Gastrocnemius medialis (tissue), 4 donors: ENCODE measurements at regions not wholly inside any gene's neighbourhood (a gene's known extent, or its start where the extent isn't known, plus 50 kb on each side); places are given as distances from the start of the nearest gene placed in this dataset.

Source experiments
- ATAC-seq, 2 donors: fragments of 150-250 bp; one replicate each; pipeline ENCODE4 v1.9.1; 2016
- DNase-seq, 2 donors: peaks; one replicate each; pipeline ENCODE4 v3.0.0-alpha.2; 2019
- H3K27ac ChIP-seq, 4 donors: fragments of 200-600 bp; sonication (generic); 1 replicate in 1 of 4; 2 replicates in 3 of 4; pipeline ENCODE4 v1.5.1; 2016 to 2018; ENCODE audit warnings: mild to moderate bottlenecking in 2 of 4, moderate library complexity in 1 of 4
- H3K27me3 ChIP-seq, 3 donors: fragments of 200-600 bp; sonication (generic) in 2 of 3; 1 replicate in 1 of 3; 2 replicates in 2 of 3; pipeline versions ENCODE4 v1.5.1 to v1.6.0; 2016 to 2019; ENCODE audit warnings: mild to moderate bottlenecking in 1 of 3, moderate library complexity in 1 of 3
- H3K36me3 ChIP-seq, 2 donors: fragments of 200-600 bp; sonication (generic) in 1 of 2; one replicate each; pipeline ENCODE4 v1.5.1; 2017 to 2018
- H3K4me1 ChIP-seq, 2 donors: fragments of 200-600 bp; sonication (generic) in 1 of 2; one replicate each; pipeline ENCODE4 v1.5.1; 2016 to 2017; ENCODE audit warnings: mild to moderate bottlenecking in 2 of 2
- H3K4me3 ChIP-seq, 4 donors: fragments of 200-600 bp; sonication (generic) in 3 of 4; 1 replicate in 1 of 4; 2 replicates in 3 of 4; pipeline ENCODE4 v1.5.1; 2016 to 2019; ENCODE audit warnings: mild to moderate bottlenecking in 2 of 4
- H3K9me3 ChIP-seq, 3 donors: fragments of 200-600 bp; sonication (generic) in 2 of 3; 1 replicate in 1 of 3; 2 replicates in 2 of 3; pipeline ENCODE4 v1.5.1; 2016 to 2019
- CTCF ChIP-seq, 5 experiments: fragments of 450-650 bp in 3 of 5; fragments of 200-600 bp in 2 of 5; sonication (generic) in 2 of 5; IDR thresholded peaks in 4 of 5; conservative IDR thresholded peaks in 1 of 5; 1 replicate in 4 of 5; 2 replicates in 1 of 5; pipeline ENCODE4 v1.5.1; 2016 to 2019; ENCODE audit warnings: antibody characterized with exemption in 5 of 5, mild to moderate bottlenecking in 3 of 5, moderate library complexity in 3 of 5
- POLR2A ChIP-seq, 2 donors: fragments of 450-650 bp; IDR thresholded peaks; one replicate each; pipeline ENCODE4 v1.6.1; 2017; ENCODE audit warnings: antibody characterized with exemption in 2 of 2, mild to moderate bottlenecking in 2 of 2, moderate library complexity in 2 of 2
- in situ Hi-C, 4 donors: fragments of 200-750 bp; cut with MboI; loops; one replicate each; pipeline versions ENCODE4 v1.15.0 to v1.8.0; 2017; ENCODE audit warnings: low sequenced_read_pairs in 4 of 4
- intact Hi-C: fragments of 100-400 bp; cut with DNase I; formaldehyde crosslinking; loops from one replicate; pipeline ENCODE4 v1.15.1; 2023; ENCODE audit warnings: low total_unique reads

GRCh38 chr3:104820959-104821358, 545.8 kb upstream of the ALCAM start:
- ATAC-seq (no peak), DNase-seq (no peak)
- TF ChIP-seq CTCF (IDR thresholded peaks at IDR 0.05 in 4 of 5, conservative IDR thresholded peaks at IDR 0.05 in 1 of 5): no peak
- no peak for TF ChIP-seq POLR2A (IDR thresholded peaks at IDR 0.05)
- in situ Hi-C loops: no loop called here
- H3K36me3 ChIP-seq: no peaks in the 10 kb centered on the region
- H3K4me3 ChIP-seq: no peak overlapping the region
- no peaks in the 10 kb centered on the region for H3K9me3 ChIP-seq
- H3K27me3 ChIP-seq: no peaks in the 10 kb centered on the region
- H3K27ac ChIP-seq: no peak overlapping the region
- H3K4me1 ChIP-seq: no peaks in the 10 kb centered on the region
- intact Hi-C loops: no loop called here

- TF ChIP-seq CTCF (IDR thresholded peaks at IDR 0.05 in 4 of 5, conservative IDR thresholded peaks at IDR 0.05 in 1 of 5) (no peak), POLR2A (IDR thresholded peaks at IDR 0.05) (no peak)
- Histone ChIP-seq H3K4me3 (no peak overlapping the region), H3K27me3 (no peaks in the 10 kb centered on the region), H3K9me3 (no peaks in the 10 kb centered on the region), H3K4me1 (no peaks in the 10 kb centered on the region), H3K27ac (no peak overlapping the region), H3K36me3 (no peaks in the 10 kb centered on the region)
- in situ Hi-C loops (no loop called here), intact Hi-C loops (no loop called here)
- ATAC-seq (no peak), DNase-seq (no peak)
These were observed 541.6 kb upstream of the ALCAM start for GRCh38 chr3:104825116-104825515.

GRCh38 chr3:104831071-104831470, 535.6 kb upstream of the ALCAM start:
- H3K27me3 ChIP-seq: no peaks in the 10 kb centered on the region
- no peak for TF ChIP-seq POLR2A (IDR thresholded peaks at IDR 0.05)
- no peak for TF ChIP-seq CTCF (IDR thresholded peaks at IDR 0.05 in 4 of 5, conservative IDR thresholded peaks at IDR 0.05 in 1 of 5)
- ATAC-seq: no peak
- H3K9me3 ChIP-seq: no peaks in the 10 kb centered on the region
- H3K27ac ChIP-seq: no peak overlapping the region
- no peak overlapping the region for H3K4me3 ChIP-seq
- intact Hi-C loops: no loop called here
- no peaks in the 10 kb centered on the region for H3K4me1 ChIP-seq
- in situ Hi-C loops: no loop called here
- H3K36me3 ChIP-seq: no peaks in the 10 kb centered on the region
- DNase-seq: no peak

GRCh38 chr3:104832530-104832929, 534.2 kb upstream of the ALCAM start:
- in situ Hi-C loops (no loop called here), intact Hi-C loops (no loop called here)
- no peak for DNase-seq
- Histone ChIP-seq H3K4me1 (no peaks in the 10 kb centered on the region), H3K4me3 (no peak overlapping the region), H3K27me3 (no peaks in the 10 kb centered on the region), H3K36me3 (no peaks in the 10 kb centered on the region), H3K9me3 (no peaks in the 10 kb centered on the region), H3K27ac (no peak overlapping the region)
- TF ChIP-seq CTCF (IDR thresholded peaks at IDR 0.05 in 4 of 5, conservative IDR thresholded peaks at IDR 0.05 in 1 of 5): no peak
- no peak for TF ChIP-seq POLR2A (IDR thresholded peaks at IDR 0.05)
- ATAC-seq: no peak

GRCh38 chr3:104835376-104835775, 531.3 kb upstream of the ALCAM start:
- DNase-seq (no peak), ATAC-seq (no peak)
- Histone ChIP-seq H3K4me3 (no peak overlapping the region), H3K36me3 (no peaks in the 10 kb centered on the region), H3K27me3 (no peaks in the 10 kb centered on the region), H3K4me1 (no peaks in the 10 kb centered on the region), H3K27ac (no peak overlapping the region), H3K9me3 (no peaks in the 10 kb centered on the region)
- TF ChIP-seq POLR2A (IDR thresholded peaks at IDR 0.05) (no peak), CTCF (IDR thresholded peaks at IDR 0.05 in 4 of 5, conservative IDR thresholded peaks at IDR 0.05 in 1 of 5) (no peak)
- intact Hi-C loops: no loop called here
- in situ Hi-C loops: no loop called here
